Adrenal gland (tissue), 5 donors: ENCODE measurements at regions not wholly inside any gene's neighbourhood (a gene's known extent, or its start where the extent isn't known, plus 50 kb on each side); places are given as distances from the start of the nearest gene placed in this dataset.

Source experiments
- POLR2A ChIP-seq, 2 donors: fragments of 450-650 bp; IDR thresholded peaks; one replicate each; pipeline ENCODE4 v1.6.1; 2017; ENCODE audit warnings: antibody characterized with exemption in 2 of 2, mild to moderate bottlenecking in 2 of 2, moderate library complexity in 1 of 2
- TF ChIP-seq, protein P1 (sequence below), 6 experiments: fragments of 450-650 bp in 4 of 6; fragments of 200-600 bp in 2 of 6; sonication (generic) in 1 of 6; IDR thresholded peaks; 1 replicate in 5 of 6; 2 replicates in 1 of 6; pipeline versions ENCODE4 v1.5.1 to v1.8.0; 2016 to 2021; ENCODE audit warnings: antibody characterized with exemption in 6 of 6, mild to moderate bottlenecking in 2 of 6, moderate library complexity in 1 of 6
- donor health status: DM: no; HTN: no; CAD: no.

DNA sequence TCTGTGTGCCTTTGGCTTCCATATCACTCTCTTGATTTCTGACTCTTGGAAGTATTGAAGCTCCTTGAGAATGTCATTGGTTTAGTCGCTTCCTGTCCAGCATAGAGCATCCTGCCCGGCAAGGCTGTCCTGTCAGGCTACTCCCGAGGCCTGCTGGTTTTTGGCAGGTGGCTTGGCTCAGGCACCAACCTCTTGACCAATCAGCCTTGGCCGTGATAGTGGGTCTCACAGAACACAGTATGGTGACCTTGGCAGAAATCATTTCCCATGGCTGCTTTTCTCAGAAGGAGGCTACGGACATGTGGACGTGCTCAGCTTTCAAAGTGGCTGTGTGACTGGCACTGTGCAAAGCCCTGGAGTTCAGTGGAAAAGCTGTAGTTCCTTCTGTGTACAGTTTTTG, 516.9 kb downstream of the REEP3 start:
- TF ChIP-seq, protein P1, sequence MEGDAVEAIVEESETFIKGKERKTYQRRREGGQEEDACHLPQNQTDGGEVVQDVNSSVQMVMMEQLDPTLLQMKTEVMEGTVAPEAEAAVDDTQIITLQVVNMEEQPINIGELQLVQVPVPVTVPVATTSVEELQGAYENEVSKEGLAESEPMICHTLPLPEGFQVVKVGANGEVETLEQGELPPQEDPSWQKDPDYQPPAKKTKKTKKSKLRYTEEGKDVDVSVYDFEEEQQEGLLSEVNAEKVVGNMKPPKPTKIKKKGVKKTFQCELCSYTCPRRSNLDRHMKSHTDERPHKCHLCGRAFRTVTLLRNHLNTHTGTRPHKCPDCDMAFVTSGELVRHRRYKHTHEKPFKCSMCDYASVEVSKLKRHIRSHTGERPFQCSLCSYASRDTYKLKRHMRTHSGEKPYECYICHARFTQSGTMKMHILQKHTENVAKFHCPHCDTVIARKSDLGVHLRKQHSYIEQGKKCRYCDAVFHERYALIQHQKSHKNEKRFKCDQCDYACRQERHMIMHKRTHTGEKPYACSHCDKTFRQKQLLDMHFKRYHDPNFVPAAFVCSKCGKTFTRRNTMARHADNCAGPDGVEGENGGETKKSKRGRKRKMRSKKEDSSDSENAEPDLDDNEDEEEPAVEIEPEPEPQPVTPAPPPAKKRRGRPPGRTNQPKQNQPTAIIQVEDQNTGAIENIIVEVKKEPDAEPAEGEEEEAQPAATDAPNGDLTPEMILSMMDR (IDR thresholded peaks at IDR 0.05): no peak
- no peak for TF ChIP-seq POLR2A (IDR thresholded peaks at IDR 0.05)
